Nephron (organoid): ENCODE measurements at regions not wholly inside any gene's neighbourhood (a gene's known extent, or its start where the extent isn't known, plus 50 kb on each side); places are given as distances from the start of the nearest gene placed in this dataset.

Experiments used
- H3K27ac Mint-ChIP-seq, 3 experiments: 2 replicates each; pipeline ENCODE4 v1.8.0; 2020; ENCODE audit warnings: mixed read lengths in 3 of 3, mild to moderate bottlenecking in 2 of 3, moderate library complexity in 1 of 3
- H3K27me3 Mint-ChIP-seq: 2 replicates; pipeline ENCODE4 v1.8.0; 2021; ENCODE audit warnings: low read depth, mild to moderate bottlenecking, moderate library complexity, mixed read lengths
- H3K36me3 Mint-ChIP-seq: 2 replicates; pipeline ENCODE4 v1.8.0; 2020; ENCODE audit warnings: low read depth, mixed read lengths
- H3K4me1 Mint-ChIP-seq: 2 replicates; pipeline ENCODE4 v1.8.0; 2020; ENCODE audit warnings: mixed read lengths
- H3K4me3 Mint-ChIP-seq, 3 experiments: 2 replicates each; pipeline ENCODE4 v1.8.0; 2020; ENCODE audit warnings: mild to moderate bottlenecking in 3 of 3, mixed read lengths in 3 of 3, moderate library complexity in 2 of 3
- H3K9me3 Mint-ChIP-seq: 2 replicates; pipeline ENCODE4 v1.8.0; 2020; ENCODE audit warnings: mixed read lengths
- TF ChIP-seq, protein P1 (sequence below), 3 experiments: fragments of 200-600 bp; sonication (generic); IDR thresholded peaks; one replicate each; pipeline ENCODE4 v1.5.0; 2021; ENCODE audit warnings: antibody characterized with exemption in 3 of 3; ENCODE audit not compliant: unreplicated experiment in 3 of 3

DNA sequence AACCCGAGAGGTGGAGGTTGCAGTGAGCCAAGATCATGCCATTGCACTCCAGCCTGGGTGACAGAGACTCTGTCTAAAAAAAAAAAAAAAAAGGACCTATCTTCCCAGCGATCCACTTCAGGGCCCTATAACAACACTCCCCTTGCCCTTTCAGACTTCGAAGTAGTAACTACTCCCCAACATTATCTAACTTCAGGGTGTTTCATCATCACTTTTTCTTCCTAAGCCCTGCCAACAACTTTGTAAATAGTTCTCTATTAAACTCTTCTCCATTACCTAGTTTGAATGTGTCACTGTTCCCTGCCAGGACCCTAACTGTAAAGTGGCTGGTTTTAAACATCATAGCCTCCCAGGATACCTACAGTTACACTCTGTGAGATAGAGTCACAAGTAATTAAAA lies 220.8 kb downstream of the BTG1 start:
- H3K4me3 Mint-ChIP-seq: no peak overlapping the region
- no peaks in the 10 kb centered on the region for H3K9me3 Mint-ChIP-seq
- no peaks in the 10 kb centered on the region for H3K4me1 Mint-ChIP-seq

DNA sequence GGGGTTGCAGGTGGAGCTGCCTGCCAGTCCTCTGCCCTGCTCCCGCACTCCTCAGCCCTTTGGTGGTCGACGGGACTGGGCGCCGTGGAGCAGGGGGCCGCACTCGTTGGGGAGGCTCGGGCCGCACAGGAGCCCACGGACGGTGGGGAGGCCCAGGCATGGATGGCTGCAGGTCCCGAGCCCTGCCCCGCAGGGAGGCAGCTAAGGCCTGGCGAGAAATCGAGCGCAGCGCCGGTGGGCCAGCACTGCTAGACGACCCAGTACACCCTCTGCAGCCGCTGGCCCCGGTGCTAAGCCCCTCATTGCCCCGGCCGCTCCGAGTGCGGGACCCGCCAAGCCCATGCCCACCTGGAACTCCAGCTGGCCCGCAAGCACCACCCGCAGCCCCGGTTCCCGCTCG lies 221.8 kb downstream of the BTG1 start:
- Mint-ChIP-seq H3K4me3 (no peak overlapping the region), H3K36me3 (no peaks in the 10 kb centered on the region), H3K9me3 (no peaks in the 10 kb centered on the region), H3K27ac (no peak overlapping the region), H3K4me1 (no peaks in the 10 kb centered on the region), H3K27me3 (peaks cover 4% of the 10 kb centered on the region)
- TF ChIP-seq, protein P1, sequence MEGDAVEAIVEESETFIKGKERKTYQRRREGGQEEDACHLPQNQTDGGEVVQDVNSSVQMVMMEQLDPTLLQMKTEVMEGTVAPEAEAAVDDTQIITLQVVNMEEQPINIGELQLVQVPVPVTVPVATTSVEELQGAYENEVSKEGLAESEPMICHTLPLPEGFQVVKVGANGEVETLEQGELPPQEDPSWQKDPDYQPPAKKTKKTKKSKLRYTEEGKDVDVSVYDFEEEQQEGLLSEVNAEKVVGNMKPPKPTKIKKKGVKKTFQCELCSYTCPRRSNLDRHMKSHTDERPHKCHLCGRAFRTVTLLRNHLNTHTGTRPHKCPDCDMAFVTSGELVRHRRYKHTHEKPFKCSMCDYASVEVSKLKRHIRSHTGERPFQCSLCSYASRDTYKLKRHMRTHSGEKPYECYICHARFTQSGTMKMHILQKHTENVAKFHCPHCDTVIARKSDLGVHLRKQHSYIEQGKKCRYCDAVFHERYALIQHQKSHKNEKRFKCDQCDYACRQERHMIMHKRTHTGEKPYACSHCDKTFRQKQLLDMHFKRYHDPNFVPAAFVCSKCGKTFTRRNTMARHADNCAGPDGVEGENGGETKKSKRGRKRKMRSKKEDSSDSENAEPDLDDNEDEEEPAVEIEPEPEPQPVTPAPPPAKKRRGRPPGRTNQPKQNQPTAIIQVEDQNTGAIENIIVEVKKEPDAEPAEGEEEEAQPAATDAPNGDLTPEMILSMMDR (IDR thresholded peaks at IDR 0.05; ENCODE audit: unreplicated experiment in 3 of 3): no peak

More for the DNA sequence above, 220.8 kb downstream of the BTG1 start:
- H3K27me3 Mint-ChIP-seq: peaks cover 4% of the 10 kb centered on the region
- no peak overlapping the region for H3K27ac Mint-ChIP-seq
- TF ChIP-seq, protein P1 (IDR thresholded peaks at IDR 0.05; ENCODE audit: unreplicated experiment in 3 of 3): no peak
- H3K36me3 Mint-ChIP-seq: no peaks in the 10 kb centered on the region

DNA sequence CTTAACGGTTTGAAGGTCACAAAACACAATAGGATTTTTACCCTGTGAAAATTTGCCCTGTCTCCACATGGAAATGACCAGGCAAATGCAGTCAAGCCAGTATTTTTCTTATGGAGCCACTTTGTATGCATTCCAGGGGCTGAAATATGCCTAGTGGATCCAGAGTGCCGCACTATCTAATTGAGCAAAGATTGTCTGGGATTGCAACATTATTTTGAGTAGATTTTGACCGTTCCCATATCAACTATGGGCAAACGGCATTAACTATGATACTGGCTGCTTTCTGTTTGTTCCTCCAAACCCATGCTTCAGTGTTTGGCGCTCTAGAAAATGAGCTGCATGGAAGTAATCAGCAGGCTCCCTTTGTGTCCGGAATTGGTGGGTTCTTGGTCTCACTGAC lies 223.0 kb downstream of the BTG1 start:
- Mint-ChIP-seq H3K36me3 (no peaks in the 10 kb centered on the region), H3K9me3 (no peaks in the 10 kb centered on the region), H3K4me3 (no peak overlapping the region), H3K4me1 (no peaks in the 10 kb centered on the region), H3K27me3 (peaks cover 4% of the 10 kb centered on the region), H3K27ac (no peak overlapping the region)
- TF ChIP-seq, protein P1 (IDR thresholded peaks at IDR 0.05; ENCODE audit: unreplicated experiment in 3 of 3): no peak

DNA sequence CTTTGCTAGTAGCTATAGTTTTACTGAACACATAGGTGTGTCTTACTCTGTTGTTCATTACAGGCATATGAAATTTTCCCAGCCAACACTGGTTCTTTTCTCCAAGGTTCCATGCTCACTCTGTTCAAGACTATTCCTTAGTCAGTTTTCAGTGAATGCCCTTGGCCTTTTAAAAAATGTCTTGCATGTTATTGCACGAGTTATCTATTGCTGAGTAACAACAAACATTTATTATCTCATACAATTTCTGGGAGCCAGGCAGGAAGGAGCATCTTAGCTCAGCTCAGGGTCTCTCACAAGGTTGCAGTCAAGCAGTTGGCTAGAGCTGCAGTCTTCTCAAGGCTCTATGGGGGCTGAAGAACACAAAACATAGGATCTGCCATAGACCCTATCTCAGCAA lies 223.5 kb downstream of the BTG1 start:
- Mint-ChIP-seq H3K36me3 (no peaks in the 10 kb centered on the region), H3K9me3 (no peaks in the 10 kb centered on the region), H3K4me1 (no peaks in the 10 kb centered on the region), H3K27ac (no peak overlapping the region), H3K4me3 (no peak overlapping the region), H3K27me3 (peaks cover 4% of the 10 kb centered on the region)
- TF ChIP-seq, protein P1 (IDR thresholded peaks at IDR 0.05; ENCODE audit: unreplicated experiment in 3 of 3): no peak

DNA sequence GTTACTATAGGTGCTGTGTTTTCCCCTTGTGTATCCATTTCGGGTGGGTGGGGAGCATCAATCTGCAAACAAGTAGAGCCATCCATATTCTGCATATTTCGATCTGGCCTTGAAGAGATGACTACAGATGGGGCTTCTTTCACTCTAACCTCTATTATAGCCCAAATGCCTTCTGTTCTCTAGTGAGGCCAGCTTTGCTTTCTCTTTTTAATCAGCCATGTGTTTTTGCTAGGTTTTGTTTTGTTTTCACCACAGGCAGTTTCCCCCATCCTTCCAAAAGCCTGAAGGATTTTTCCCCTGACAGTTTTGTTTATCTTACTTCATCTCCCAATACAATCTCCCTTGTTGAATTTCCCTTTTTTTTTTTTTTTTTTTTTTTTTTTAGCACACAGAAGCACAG lies 224.1 kb downstream of the BTG1 start:
- Mint-ChIP-seq H3K27me3 (peaks cover 4% of the 10 kb centered on the region), H3K4me3 (no peak overlapping the region), H3K36me3 (no peaks in the 10 kb centered on the region), H3K9me3 (no peaks in the 10 kb centered on the region), H3K4me1 (no peaks in the 10 kb centered on the region), H3K27ac (no peak overlapping the region)
- TF ChIP-seq, protein P1 (IDR thresholded peaks at IDR 0.05; ENCODE audit: unreplicated experiment in 3 of 3): no peak

DNA sequence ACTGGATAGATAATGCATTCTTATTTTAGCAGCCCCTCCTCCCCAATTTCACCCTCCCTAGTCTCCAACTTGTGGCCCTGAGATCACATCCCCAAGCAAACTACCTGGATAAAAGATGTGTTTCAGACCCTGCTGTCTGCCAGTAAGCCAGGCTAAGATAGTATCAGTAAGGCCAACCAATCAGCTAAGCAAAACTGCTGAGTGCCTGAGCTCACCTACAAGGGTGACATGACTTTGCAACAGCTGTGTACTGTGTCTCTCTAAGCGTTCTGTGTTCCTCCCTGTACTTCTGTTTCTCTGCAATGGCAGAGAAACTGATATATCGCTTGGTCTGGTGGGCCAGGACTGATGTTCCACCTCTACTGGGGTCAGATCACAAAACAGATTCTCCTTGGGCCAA lies 224.9 kb downstream of the BTG1 start:
- Mint-ChIP-seq H3K27ac (no peak overlapping the region), H3K4me1 (no peaks in the 10 kb centered on the region)

More for the DNA sequence above, 224.9 kb downstream of the BTG1 start:
- H3K36me3 Mint-ChIP-seq: no peaks in the 10 kb centered on the region
- peaks cover 4% of the 10 kb centered on the region for H3K27me3 Mint-ChIP-seq
- no peaks in the 10 kb centered on the region for H3K9me3 Mint-ChIP-seq
- no peak overlapping the region for H3K4me3 Mint-ChIP-seq
- TF ChIP-seq, protein P1 (IDR thresholded peaks at IDR 0.05; ENCODE audit: unreplicated experiment in 3 of 3): no peak
